MM.1S (cell line): ENCODE measurements at regions not wholly inside any gene's neighbourhood (a gene's known extent, or its start where the extent isn't known, plus 50 kb on each side); places are given as distances from the start of the nearest gene placed in this dataset.

ENCODE experiments used
- EZH2 ChIP-seq: fragments of 300-600 bp; sonication (generic); optimal IDR thresholded peaks from 2 replicates; pipeline ENCODE3; 2017; ENCODE audit warnings: low read depth, mild to moderate bottlenecking, antibody characterized with exemption, low read length, mixed read lengths
- EZH2phosphoT487 ChIP-seq: fragments of 300-600 bp; sonication (generic); IDR thresholded peaks from 2 replicates; pipeline ENCODE4 v1.6.1; 2018; ENCODE audit warnings: antibody characterized with exemption, low read length
- TF ChIP-seq, protein P1 (sequence below): fragments of 300-600 bp; sonication (generic); IDR thresholded peaks from 2 replicates; pipeline ENCODE4 v1.5.1; 2016; ENCODE audit warnings: antibody characterized with exemption, low read length, mixed read lengths

GRCh38 chr7:41117431-41117830, 585.5 kb downstream of the INHBA start:
- TF ChIP-seq EZH2 (no peak), EZH2phosphoT487 (no peak)
- TF ChIP-seq, protein P1, sequence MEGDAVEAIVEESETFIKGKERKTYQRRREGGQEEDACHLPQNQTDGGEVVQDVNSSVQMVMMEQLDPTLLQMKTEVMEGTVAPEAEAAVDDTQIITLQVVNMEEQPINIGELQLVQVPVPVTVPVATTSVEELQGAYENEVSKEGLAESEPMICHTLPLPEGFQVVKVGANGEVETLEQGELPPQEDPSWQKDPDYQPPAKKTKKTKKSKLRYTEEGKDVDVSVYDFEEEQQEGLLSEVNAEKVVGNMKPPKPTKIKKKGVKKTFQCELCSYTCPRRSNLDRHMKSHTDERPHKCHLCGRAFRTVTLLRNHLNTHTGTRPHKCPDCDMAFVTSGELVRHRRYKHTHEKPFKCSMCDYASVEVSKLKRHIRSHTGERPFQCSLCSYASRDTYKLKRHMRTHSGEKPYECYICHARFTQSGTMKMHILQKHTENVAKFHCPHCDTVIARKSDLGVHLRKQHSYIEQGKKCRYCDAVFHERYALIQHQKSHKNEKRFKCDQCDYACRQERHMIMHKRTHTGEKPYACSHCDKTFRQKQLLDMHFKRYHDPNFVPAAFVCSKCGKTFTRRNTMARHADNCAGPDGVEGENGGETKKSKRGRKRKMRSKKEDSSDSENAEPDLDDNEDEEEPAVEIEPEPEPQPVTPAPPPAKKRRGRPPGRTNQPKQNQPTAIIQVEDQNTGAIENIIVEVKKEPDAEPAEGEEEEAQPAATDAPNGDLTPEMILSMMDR: no peak
